Gastroesophageal sphincter (tissue), 3 donors: ENCODE measurements at regions not wholly inside any gene's neighbourhood (a gene's known extent, or its start where the extent isn't known, plus 50 kb on each side); places are given as distances from the start of the nearest gene placed in this dataset.

Experiments
- CTCF ChIP-seq, 4 experiments: fragments of 200-600 bp in 2 of 4; fragments of 450-650 bp in 2 of 4; sonication (generic) in 1 of 4; IDR thresholded peaks; one replicate each; pipeline ENCODE4 v1.5.1; 2017 to 2019; ENCODE audit warnings: antibody characterized with exemption in 4 of 4, mild to moderate bottlenecking in 2 of 4, moderate library complexity in 2 of 4
- EP300 ChIP-seq: sonication (generic); formaldehyde crosslinking; IDR thresholded peaks from one replicate; pipeline ENCODE4 v1.6.1; 2017; ENCODE audit warnings: antibody characterized with exemption, mild to moderate bottlenecking
- POLR2A ChIP-seq, 2 donors: fragments of 450-650 bp; IDR thresholded peaks; one replicate each; pipeline ENCODE4 v1.6.1; 2017; ENCODE audit warnings: antibody characterized with exemption in 2 of 2, mild to moderate bottlenecking in 2 of 2, moderate library complexity in 1 of 2
- POLR2AphosphoS5 ChIP-seq: sonication (generic); formaldehyde crosslinking; IDR thresholded peaks from one replicate; pipeline ENCODE4 v1.6.1; 2017; ENCODE audit warnings: antibody characterized with exemption

GRCh38 chr2:185082749-185083148 is 484.4 kb downstream of the ZNF804A start:
- TF ChIP-seq POLR2AphosphoS5 (no peak), CTCF (IDR thresholded peaks at IDR 0.05) (no peak), POLR2A (IDR thresholded peaks at IDR 0.05) (no peak), EP300 (no peak)
